ENCODE measurements at regions not wholly inside any gene's neighbourhood (a gene's known extent, or its start where the extent isn't known, plus 50 kb on each side); places are given as distances from the start of the nearest gene placed in this dataset.

DNA sequence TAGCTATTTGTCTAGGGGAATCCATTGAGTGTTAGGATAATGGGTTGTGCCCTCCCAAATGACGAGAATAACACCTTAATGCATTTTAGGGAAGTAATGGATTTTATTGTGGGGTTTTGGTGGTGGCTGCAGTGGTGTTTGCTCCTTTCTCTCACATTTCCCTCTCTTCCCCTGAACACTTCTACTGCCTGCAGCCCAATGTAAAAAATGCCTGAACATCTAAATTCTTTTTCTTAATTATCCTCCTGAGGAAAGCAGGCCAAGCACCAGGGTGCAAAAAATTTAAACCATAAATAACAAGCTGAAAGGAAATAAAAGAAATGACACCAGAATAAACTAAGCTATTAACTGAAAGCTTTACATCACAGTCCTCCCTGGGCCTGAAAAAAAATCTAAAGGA, 57.3 kb upstream of the PCDH8 start:
- WGBS (ENCODE audit: insufficient coverage, low coverage, missing lambda C conversion rate): 0% methylated on average over 1 of the region's 1 CpG
- DNase-seq (ENCODE audit: extremely low read depth in 1 of 4, low spot score in 3 of 4) (no peak), FAIRE-seq (no peak), ATAC-seq (no peak)
- no peak overlapping the region for H3K9ac ChIP-seq (ENCODE audit: insufficient read depth in 1 of 2, low read depth in 2 of 2, low read length in 2 of 2)
- no peaks in the 10 kb centered on the region for H3K79me2 ChIP-seq (ENCODE audit: control insufficient read depth, insufficient read depth, low read length)
- H4K20me1 ChIP-seq (replicated peaks; ENCODE audit: control insufficient read depth, insufficient read depth, low read length): no peaks in the 10 kb centered on the region
- H2AFZ ChIP-seq (ENCODE audit: low read depth, low read length): no peak overlapping the region
- no peak overlapping the region for H3K4me2 ChIP-seq (ENCODE audit: insufficient read depth, low read length)
- H3K4me1 ChIP-seq (replicated peaks in 1 of 2; ENCODE audit: control insufficient read depth in 2 of 2, insufficient read depth in 2 of 2, low read length in 2 of 2): no peaks in the 10 kb centered on the region
- H3K36me3 ChIP-seq (ENCODE audit: control insufficient read depth, insufficient read depth, low read length): no peaks in the 10 kb centered on the region
- ChIA-PET POLR2A (no interaction called here), CTCF (ENCODE audit: low intra/inter-chr PET ratio) (no interaction called here)
- no peak overlapping the region for H3K4me3 ChIP-seq
- H3K27ac ChIP-seq (ENCODE audit: extremely low read depth, low read depth, low read length): no peak overlapping the region
- no TSS peak for BruUV-seq (replicated peaks)
- H3K9me1 ChIP-seq (ENCODE audit: control insufficient read depth, insufficient read depth, low read length): no peaks in the 10 kb centered on the region
- in situ Hi-C loops (cut with MboI): no loop called here
- intact Hi-C loops (cut with micrococcal nuclease): no loop called here
- no peaks in the 10 kb centered on the region for H3K9me3 ChIP-seq (replicated peaks; ENCODE audit: control insufficient read depth, insufficient read depth, low read depth, low read length)
- H3K27me3 ChIP-seq (ENCODE audit: control insufficient read depth in 2 of 2, insufficient read depth in 2 of 2, low read length in 2 of 2): no peaks in the 10 kb centered on the region; a peak in 2 of 5 replicates
- TF ChIP-seq DPF2 (IDR thresholded peaks at IDR 0.05) (no peak), ZNF384 (IDR thresholded peaks at IDR 0.05; ENCODE audit: low read depth, low read length) (no peak), ZC3H4 (CRISPR knock-in tag; IDR thresholded peaks at IDR 0.05; ENCODE audit: borderline replicate concordance) (no peak), YY1 (IDR thresholded peaks at IDR 0.05; ENCODE audit: borderline replicate concordance in 1 of 3, control insufficient read depth in 1 of 3, extremely low read depth in 1 of 3, insufficient read depth in 3 of 3, insufficient read length in 1 of 3, insufficient replicate concordance in 2 of 3, low read depth in 1 of 3, low read length in 2 of 3) (no peak)

DNA sequence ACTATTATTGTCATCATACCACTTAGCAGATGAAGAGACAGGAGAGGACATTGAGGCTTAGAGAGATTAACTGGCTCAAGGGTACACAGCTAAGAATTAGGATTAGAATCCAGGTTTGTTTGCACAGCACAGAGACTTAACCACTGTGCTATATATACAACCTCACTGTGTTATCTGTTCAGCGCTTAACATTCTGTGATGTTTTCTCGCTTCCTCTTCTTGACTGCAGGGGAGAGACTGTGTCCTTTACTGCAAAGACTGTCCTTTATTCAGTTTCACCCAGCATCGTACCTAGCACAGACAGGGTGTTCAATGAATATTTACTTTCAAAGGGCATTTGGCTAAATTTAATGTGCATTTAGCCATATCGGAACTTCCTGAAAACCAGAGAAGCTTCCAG, 54.9 kb upstream of the PCDH8 start:
- in situ Hi-C loops (cut with MboI) (no loop called here), intact Hi-C loops (cut with micrococcal nuclease) (no loop called here)
- Histone ChIP-seq H3K27ac (ENCODE audit: extremely low read depth, low read depth, low read length) (no peak overlapping the region), H3K27me3 (ENCODE audit: control insufficient read depth in 2 of 2, insufficient read depth in 2 of 2, low read length in 2 of 2) (no peaks in the 10 kb centered on the region; a peak in 2 of 5 replicates), H3K9me1 (ENCODE audit: control insufficient read depth, insufficient read depth, low read length) (no peaks in the 10 kb centered on the region), H3K4me1 (replicated peaks in 1 of 2; ENCODE audit: control insufficient read depth in 2 of 2, insufficient read depth in 2 of 2, low read length in 2 of 2) (no peaks in the 10 kb centered on the region), H3K79me2 (ENCODE audit: control insufficient read depth, insufficient read depth, low read length) (no peaks in the 10 kb centered on the region), H3K9ac (ENCODE audit: insufficient read depth in 1 of 2, low read depth in 2 of 2, low read length in 2 of 2) (no peak overlapping the region), H2AFZ (ENCODE audit: low read depth, low read length) (no peak overlapping the region), H4K20me1 (replicated peaks; ENCODE audit: control insufficient read depth, insufficient read depth, low read length) (no peaks in the 10 kb centered on the region), H3K4me2 (ENCODE audit: insufficient read depth, low read length) (no peak overlapping the region), H3K36me3 (ENCODE audit: control insufficient read depth, insufficient read depth, low read length) (no peaks in the 10 kb centered on the region), H3K9me3 (replicated peaks; ENCODE audit: control insufficient read depth, insufficient read depth, low read depth, low read length) (no peaks in the 10 kb centered on the region), H3K4me3 (no peak overlapping the region)
- no peak for TF ChIP-seq NONO (IDR thresholded peaks at IDR 0.05; ENCODE audit: low read depth in 2 of 2, low read length in 1 of 2)
- CTCF ChIA-PET (ENCODE audit: low intra/inter-chr PET ratio): no interaction called here
- BruUV-seq (replicated peaks): no TSS peak
- DNase-seq (ENCODE audit: extremely low read depth in 1 of 4, low spot score in 3 of 4) (no peak), ATAC-seq (no peak), FAIRE-seq (no peak)
- WGBS (ENCODE audit: insufficient coverage, low coverage, missing lambda C conversion rate): 0% methylated on average over 3 of the region's 4 CpGs
- POLR2A ChIA-PET: no interaction called here
